GM18507 (cell line): ENCODE measurements at regions not wholly inside any gene's neighbourhood (a gene's known extent, or its start where the extent isn't known, plus 50 kb on each side); places are given as distances from the start of the nearest gene placed in this dataset.

ENCODE experiments used
- DNase-seq: peaks from one replicate; pipeline ENCODE4 v3.0.0; 2011; ENCODE audit warnings: low read depth; ENCODE audit not compliant: insufficient read length; ENCODE audit errors: extremely low spot score
- FAIRE-seq: peaks from 2 replicates; lab custom pipeline; 2011; peaks lifted over from hg19 to GRCh38; lab: Jason Lieb, UNC

GRCh38 chr13:109910194-109910593, 123.8 kb upstream of the IRS2 start:
- no peak for FAIRE-seq
- DNase-seq: no peak

- no peak for DNase-seq
Measured at GRCh38 chr13:109906976-109907375, 120.6 kb upstream of the IRS2 start.

GRCh38 chr13:109904218-109904617, 117.8 kb upstream of the IRS2 start:
- FAIRE-seq (no peak), DNase-seq (no peak)

More at GRCh38 chr13:109906976-109907375, 120.6 kb upstream of the IRS2 start:
- no peak for FAIRE-seq

- FAIRE-seq (no peak), DNase-seq (no peak)
Measured at GRCh38 chr13:109900741-109901140, 114.4 kb upstream of the IRS2 start.

GRCh38 chr13:109900320-109900719, 113.9 kb upstream of the IRS2 start:
- FAIRE-seq (no peak), DNase-seq (no peak)

GRCh38 chr13:109899748-109900147, 113.4 kb upstream of the IRS2 start:
- DNase-seq (no peak), FAIRE-seq (no peak)

GRCh38 chr13:109899316-109899715, 112.9 kb upstream of the IRS2 start:
- FAIRE-seq (no peak), DNase-seq (no peak)

GRCh38 chr13:109897988-109898624, 111.7 kb upstream of the IRS2 start:
- DNase-seq (no peak), FAIRE-seq (no peak)

- no peak for FAIRE-seq
Measured at GRCh38 chr13:109892101-109892500, 105.7 kb upstream of the IRS2 start.

GRCh38 chr13:109885235-109885634, 98.9 kb upstream of the IRS2 start:
- no peak for DNase-seq
- no peak for FAIRE-seq

More at GRCh38 chr13:109892101-109892500, 105.7 kb upstream of the IRS2 start:
- DNase-seq: no peak

- DNase-seq (no peak), FAIRE-seq (no peak)
Measured at GRCh38 chr13:109884462-109884861, 98.1 kb upstream of the IRS2 start.

GRCh38 chr13:109883181-109884180, 97.1 kb upstream of the IRS2 start:
- FAIRE-seq: no peak
- DNase-seq: no peak

GRCh38 chr13:109881961-109882558, 95.7 kb upstream of the IRS2 start:
- FAIRE-seq (no peak), DNase-seq (no peak)

GRCh38 chr13:109881347-109881725, 95.0 kb upstream of the IRS2 start:
- no peak for FAIRE-seq

GRCh38 chr13:109880371-109881346, 94.3 kb upstream of the IRS2 start:
- DNase-seq (no peak), FAIRE-seq (no peak)

More at GRCh38 chr13:109881347-109881725, 95.0 kb upstream of the IRS2 start:
- no peak for DNase-seq

- FAIRE-seq (no peak), DNase-seq (no peak)
Measured at GRCh38 chr13:109879338-109879737, 93.0 kb upstream of the IRS2 start.

GRCh38 chr13:109877809-109878208, 91.4 kb upstream of the IRS2 start:
- no peak for FAIRE-seq
- no peak for DNase-seq

- DNase-seq (no peak), FAIRE-seq (no peak)
Measured at GRCh38 chr13:109875746-109876145, 89.4 kb upstream of the IRS2 start.
